HG03064 (cell line): ENCODE measurements at regions not wholly inside any gene's neighbourhood (a gene's known extent, or its start where the extent isn't known, plus 50 kb on each side); places are given as distances from the start of the nearest gene placed in this dataset.
"Not testable (repeated sequence)": the region's sequence is repeated elsewhere in the genome, so short reads cannot be mapped to it uniquely, and the experiment has no call there.

Experiments used
- ATAC-seq: cut with Tn5 transposase; IDR thresholded peaks from one replicate; pipeline ENCODE4 v1.9.1; 2021; ENCODE audit warnings: low read depth; ENCODE audit not compliant: unreplicated experiment

DNA sequence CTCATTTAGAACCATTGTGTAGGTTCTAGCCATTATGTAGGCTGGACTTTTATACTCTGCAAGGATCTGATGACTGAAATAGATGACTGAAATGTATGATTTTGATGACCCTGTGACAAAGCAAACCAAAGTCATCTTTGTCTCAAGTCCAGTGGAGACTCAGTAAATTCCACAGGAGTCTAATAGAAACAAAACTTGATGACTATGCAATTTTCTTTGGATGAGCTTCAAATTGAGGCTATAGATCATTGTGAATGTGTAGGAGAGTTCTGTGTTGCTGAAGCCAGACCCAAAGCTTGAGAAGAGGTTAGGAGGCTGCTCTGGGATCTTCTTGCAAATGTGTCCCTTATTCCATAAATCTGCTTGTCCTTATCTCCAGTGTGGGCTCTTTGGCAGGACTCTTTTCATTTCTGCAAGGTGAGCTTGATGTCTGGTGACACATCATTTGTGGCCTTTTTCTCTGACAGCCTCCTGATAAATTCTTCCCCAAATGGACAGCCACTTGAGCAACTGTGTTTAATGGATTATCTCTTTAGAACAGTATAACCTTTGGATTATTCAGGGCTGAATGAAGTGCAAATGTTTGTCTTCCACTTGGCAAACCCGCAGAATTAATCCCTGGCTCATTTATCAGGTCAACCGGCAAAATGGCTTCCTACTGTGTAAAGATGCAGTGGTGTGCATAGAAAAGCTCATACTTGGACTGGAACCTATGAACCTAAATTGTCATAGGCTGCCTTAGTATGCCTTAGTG lies 235.1 kb upstream of the ANKH start:
- no peak for ATAC-seq

DNA sequence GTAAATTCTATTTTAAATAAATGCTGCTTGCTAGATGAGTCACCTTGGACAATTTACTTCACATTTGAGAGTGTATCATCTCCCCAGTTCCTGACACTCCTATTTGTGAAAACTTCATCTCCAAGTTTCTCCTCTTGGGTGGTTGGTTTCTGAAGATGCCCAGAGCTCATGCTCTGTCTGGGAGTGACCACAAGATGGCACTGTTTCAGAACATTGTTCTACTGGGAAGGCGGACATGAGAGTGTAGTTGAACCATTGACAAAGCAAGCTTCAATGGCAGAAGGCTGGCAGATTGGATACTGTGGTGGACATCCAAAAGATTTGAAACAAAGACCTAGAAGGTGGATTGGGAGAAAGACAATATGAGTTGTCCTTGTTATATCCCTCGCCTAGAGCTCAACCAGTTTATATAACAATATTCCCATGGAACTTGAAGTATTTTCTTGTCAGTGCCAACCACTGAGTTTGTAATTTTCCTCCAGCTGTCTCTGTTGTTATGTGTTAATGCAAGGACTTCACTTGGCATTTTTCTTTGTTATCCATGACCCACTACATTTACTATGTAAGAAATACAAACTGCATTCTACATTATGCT lies 234.3 kb upstream of the ANKH start:
- peak; percentile 90 for ATAC-seq

DNA sequence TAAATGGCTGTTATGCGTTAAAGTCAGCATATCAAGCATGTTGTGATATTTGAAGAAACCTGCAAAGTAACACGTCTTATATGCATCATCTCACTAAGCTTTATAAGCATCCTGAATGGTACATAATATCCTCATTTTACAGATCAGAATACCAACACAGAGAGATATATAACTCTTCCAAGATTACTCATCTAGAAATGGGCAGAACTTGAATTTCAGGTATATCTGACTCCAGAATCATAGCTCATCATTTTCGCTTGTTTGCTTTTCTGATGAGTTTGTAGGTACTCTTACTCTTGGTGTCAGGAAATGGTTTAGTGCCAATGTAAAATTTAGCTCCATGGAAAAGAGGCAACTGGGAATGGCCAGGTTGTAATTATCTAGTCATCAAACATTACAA lies 232.3 kb upstream of the ANKH start:
- ATAC-seq = no peak

GRCh38 chr5:15103130-15103529 lies 231.6 kb upstream of the ANKH start:
- ATAC-seq = no peak

DNA sequence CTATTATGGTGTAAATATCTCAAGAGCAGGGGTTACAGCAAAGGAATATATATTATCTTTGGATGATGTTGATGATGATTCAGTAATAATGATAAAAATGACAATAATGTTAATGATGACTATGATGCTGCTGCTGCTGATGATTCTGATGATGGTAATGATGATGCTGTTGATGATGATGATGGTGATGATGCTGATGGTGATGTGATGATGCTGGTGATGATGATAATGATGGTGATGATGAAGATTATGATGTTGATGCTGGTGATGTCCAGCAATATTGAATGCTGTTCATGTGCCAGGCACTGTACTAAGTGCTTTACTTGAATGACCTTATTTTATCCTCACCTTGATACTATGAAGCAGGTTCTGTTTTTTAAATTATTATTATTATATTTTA lies 226.0 kb upstream of the ANKH start:
- no peak for ATAC-seq

- ATAC-seq = not testable (repeated sequence)
These were observed 225.1 kb upstream of the ANKH start for GRCh38 chr5:15096686-15097085.

- no peak for ATAC-seq
These were observed 221.2 kb upstream of the ANKH start for GRCh38 chr5:15092801-15093200.

- no peak for ATAC-seq
These were observed 214.1 kb upstream of the ANKH start for GRCh38 chr5:15085671-15086070.

GRCh38 chr5:15082096-15082495 lies 210.5 kb upstream of the ANKH start:
- ATAC-seq = no peak

DNA sequence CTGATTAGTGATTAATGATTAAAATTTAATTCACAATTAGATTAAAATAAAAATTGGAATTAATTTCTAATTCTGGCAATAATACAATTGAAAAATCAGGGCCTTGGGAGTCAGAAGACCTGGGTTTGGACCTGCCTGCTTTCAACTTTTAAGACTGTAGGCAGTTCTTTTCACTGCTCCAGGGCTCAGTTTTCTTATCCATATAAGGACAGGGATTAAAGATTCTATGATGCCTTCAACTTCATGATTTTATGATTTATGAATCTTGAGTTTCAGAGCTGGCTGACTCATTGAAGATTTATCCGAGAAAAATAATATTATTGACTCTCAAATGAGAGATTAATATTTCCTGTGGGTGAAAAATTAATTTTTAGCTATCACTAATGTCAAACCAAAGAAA lies 208.6 kb upstream of the ANKH start:
- ATAC-seq = no peak

DNA sequence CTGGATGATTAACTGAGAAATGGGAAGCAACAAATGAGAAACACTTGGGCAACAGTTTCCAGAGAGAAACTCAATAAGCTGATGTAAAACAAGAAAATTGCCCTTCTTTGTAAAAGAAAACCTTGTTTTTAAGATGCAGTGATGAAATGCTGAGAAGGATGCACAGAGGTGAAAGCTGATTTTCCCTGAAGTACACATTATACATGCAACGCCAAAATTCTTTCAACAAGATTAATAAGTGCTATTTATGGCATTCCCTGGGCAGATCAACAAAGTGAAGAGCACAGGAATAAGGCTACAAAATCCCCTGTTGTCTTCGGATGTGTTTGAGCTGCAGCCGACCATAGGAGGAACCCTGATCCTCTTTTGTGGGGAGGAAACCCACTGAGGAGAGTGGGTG lies 208.0 kb upstream of the ANKH start:
- ATAC-seq = no peak

DNA sequence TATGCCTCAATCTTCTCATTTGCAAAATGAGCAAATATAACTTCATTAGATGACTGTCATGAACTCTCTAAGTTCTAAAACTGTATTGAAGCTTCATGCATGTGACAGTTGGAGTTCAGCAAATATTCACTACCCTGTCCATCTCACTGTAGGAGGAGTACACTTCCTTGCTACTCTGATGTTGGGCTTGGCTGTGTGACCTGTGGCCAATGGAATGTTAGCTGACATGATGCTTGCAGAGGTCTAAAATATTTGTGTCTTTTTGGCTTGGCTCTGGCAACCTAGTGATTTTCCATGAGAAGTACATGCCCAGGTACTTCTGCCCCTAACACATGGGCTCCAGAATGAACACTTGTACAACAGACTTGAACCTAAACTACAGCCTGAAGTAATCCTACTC lies 203.1 kb upstream of the ANKH start:
- no peak for ATAC-seq

DNA sequence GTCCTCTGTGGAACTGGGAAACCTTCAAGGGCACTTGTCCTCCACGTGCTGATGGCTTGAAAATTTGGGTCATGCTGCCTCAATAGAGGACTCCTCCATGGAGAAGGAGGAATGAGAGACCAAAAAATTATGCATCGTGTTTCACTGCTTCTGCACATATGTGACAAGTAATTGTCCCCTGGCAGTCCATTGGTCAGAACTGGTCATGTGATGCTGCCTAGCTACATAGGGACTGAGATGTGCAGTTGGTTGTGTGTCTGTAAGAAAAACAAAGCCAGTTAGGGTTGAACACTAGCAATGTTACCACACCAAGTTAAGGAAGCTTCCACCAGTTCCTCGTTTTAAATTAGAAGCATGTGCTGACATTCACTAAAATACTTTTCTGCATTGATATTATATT lies 201.9 kb upstream of the ANKH start:
- no peak for ATAC-seq

- ATAC-seq = no peak
These were observed 199.3 kb upstream of the ANKH start for GRCh38 chr5:15070907-15071306.

DNA sequence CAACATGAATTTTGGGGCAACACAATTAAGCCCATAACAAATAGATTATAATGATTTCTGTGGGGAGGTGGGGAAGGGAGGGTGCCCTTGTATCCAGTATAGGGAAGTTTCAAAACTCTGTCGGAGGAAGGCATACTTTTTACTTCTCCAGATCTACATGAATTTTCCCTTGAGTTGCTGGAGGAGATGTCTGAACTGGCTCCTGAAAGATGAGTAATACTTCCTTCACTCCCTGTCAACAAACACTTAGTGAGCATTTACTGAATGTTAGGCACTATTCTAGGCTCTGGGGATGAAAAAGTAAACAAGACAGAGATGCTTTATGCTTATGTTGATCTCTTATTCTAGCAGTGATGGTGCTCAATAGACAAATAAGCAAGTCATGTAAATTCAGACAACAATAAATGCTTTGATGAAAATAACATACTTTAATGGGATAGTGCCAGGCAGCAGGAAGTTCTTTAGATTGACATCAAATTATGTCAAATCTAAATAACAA lies 197.9 kb upstream of the ANKH start:
- no peak for ATAC-seq

GRCh38 chr5:15065091-15065490 lies 193.5 kb upstream of the ANKH start:
- no peak for ATAC-seq

DNA sequence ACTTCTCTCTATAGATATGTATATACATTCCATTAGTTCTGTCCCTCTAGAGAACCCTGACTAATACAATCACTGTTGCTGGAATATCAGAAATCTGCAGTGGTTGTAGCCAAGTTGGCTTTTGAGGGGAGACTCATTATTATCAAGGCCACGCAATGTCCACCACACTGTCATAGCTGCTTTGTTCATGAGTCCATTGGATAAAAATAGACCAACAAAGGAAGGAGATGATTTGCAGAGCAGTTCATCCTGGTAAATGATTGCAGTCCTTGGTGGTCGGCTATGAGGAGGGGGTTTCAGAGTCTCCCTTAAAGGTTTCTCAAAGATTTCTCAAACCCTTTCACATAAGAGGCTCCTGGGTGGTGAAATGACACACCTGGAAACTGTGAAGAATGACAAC lies 192.8 kb upstream of the ANKH start:
- ATAC-seq = no peak

DNA sequence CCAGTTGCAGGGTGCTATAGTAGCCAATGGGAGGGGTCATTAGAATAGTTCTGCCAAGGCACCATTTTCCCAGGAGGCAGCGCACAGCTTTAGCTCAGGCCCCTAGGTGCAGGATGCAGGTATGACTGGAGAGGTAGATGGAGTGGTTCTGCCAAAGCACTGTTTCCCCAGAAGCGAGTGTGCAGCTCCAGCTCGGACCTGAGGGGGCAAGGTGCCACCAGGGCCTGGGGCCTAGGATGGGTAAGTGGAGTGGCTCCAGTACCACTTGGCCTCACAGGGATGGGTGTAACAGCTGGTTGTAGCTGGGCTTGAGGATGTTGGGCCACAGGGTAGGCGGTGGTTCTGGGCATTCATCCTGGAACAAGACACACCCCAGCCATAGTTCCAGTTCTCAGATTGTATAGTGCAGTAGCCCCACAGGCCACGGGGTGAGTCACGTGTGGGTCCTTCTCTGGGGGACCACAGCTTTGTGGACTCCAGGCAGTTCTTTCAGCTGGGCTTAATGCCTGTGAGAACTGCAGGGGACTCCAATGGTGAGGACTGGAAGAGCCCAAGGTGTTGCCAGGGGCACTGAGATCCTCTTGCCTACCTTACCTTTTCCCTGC lies 185.5 kb upstream of the ANKH start:
- no peak for ATAC-seq

GRCh38 chr5:15044521-15044920 lies 172.9 kb upstream of the ANKH start:
- no peak for ATAC-seq

GRCh38 chr5:15037247-15037908 lies 165.8 kb upstream of the ANKH start:
- ATAC-seq = no peak

- ATAC-seq = no peak
These were observed 162.8 kb upstream of the ANKH start for GRCh38 chr5:15034379-15034778.
